ENCODE measurements at regions not wholly inside any gene's neighbourhood (a gene's known extent, or its start where the extent isn't known, plus 50 kb on each side); places are given as distances from the start of the nearest gene placed in this dataset.

DNA sequence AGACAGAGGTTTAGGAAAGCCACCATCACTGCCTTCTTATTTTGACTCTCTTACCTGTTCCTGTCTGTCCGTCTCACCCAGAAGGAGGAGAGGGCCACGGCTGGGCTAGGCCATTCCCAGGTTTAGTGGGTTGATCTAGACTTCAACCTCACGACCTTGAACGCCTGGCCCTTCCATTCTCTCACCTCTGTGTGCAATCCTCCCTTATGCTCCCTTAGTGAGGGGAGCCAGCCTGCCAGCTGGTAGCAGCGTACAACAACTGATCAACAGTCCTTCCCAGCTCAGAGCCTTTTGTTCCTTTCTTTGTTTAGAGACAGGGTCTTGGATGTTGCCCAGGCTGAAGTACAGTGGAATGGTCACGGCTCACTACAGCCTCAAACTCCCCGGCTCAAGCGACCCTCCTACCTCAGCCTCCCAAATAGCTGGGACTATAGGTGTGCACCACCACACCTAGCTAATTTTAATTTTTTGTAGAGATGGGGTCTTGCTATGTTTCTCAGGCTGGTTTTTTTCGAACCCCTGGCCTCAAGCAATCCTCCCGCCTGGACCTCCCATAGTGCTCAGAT is 123.9 kb downstream of the ZNF664 start (continued):
- TF ChIP-seq, protein P1, sequence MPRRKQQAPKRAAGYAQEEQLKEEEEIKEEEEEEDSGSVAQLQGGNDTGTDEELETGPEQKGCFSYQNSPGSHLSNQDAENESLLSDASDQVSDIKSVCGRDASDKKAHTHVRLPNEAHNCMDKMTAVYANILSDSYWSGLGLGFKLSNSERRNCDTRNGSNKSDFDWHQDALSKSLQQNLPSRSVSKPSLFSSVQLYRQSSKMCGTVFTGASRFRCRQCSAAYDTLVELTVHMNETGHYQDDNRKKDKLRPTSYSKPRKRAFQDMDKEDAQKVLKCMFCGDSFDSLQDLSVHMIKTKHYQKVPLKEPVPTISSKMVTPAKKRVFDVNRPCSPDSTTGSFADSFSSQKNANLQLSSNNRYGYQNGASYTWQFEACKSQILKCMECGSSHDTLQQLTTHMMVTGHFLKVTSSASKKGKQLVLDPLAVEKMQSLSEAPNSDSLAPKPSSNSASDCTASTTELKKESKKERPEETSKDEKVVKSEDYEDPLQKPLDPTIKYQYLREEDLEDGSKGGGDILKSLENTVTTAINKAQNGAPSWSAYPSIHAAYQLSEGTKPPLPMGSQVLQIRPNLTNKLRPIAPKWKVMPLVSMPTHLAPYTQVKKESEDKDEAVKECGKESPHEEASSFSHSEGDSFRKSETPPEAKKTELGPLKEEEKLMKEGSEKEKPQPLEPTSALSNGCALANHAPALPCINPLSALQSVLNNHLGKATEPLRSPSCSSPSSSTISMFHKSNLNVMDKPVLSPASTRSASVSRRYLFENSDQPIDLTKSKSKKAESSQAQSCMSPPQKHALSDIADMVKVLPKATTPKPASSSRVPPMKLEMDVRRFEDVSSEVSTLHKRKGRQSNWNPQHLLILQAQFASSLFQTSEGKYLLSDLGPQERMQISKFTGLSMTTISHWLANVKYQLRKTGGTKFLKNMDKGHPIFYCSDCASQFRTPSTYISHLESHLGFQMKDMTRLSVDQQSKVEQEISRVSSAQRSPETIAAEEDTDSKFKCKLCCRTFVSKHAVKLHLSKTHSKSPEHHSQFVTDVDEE (CRISPR knock-in tag; IDR thresholded peaks at IDR 0.05) = no peak
- TF ChIP-seq, protein P2, sequence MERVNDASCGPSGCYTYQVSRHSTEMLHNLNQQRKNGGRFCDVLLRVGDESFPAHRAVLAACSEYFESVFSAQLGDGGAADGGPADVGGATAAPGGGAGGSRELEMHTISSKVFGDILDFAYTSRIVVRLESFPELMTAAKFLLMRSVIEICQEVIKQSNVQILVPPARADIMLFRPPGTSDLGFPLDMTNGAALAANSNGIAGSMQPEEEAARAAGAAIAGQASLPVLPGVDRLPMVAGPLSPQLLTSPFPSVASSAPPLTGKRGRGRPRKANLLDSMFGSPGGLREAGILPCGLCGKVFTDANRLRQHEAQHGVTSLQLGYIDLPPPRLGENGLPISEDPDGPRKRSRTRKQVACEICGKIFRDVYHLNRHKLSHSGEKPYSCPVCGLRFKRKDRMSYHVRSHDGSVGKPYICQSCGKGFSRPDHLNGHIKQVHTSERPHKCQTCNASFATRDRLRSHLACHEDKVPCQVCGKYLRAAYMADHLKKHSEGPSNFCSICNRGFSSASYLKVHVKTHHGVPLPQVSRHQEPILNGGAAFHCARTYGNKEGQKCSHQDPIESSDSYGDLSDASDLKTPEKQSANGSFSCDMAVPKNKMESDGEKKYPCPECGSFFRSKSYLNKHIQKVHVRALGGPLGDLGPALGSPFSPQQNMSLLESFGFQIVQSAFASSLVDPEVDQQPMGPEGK (CRISPR knock-in tag; IDR thresholded peaks at IDR 0.05; ENCODE audit: borderline replicate concordance) = no peak
- TF ChIP-seq TCF4 (CRISPR knock-in tag; IDR thresholded peaks at IDR 0.05; ENCODE audit: borderline replicate concordance) = no peak

DNA sequence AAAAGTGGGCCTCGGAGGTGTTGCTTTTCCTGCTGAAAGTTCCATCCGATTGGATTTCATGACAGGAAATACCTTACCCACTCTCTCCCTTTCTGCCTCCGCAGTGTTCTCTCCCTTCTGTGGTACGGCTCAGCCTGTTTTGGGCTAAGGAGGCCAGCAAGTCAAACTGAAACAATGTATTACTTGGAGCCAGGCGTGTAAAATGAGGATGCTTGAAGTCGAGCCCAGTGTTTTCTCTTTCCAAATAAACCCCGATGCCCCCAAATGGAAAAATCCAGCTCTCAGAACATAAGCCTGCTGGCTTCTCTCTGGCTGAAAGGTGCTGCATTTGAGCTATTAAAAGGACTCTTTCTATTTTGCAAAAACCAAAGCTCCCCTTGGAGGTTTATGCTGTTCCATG is 124.7 kb downstream of the ZNF664 start:
- TF ChIP-seq TCF4 (CRISPR knock-in tag; IDR thresholded peaks at IDR 0.05; ENCODE audit: borderline replicate concordance) (no peak), ARNTL (CRISPR knock-in tag; IDR thresholded peaks at IDR 0.05; ENCODE audit: borderline replicate concordance, low read depth) (no peak), OSR1 (CRISPR knock-in tag; IDR thresholded peaks at IDR 0.05) (no peak), SNAI2 (CRISPR knock-in tag; IDR thresholded peaks at IDR 0.05) (no peak), ZC3H10 (CRISPR knock-in tag; IDR thresholded peaks at IDR 0.05) (no peak), ISL1 (CRISPR knock-in tag; IDR thresholded peaks at IDR 0.05) (no peak), ZNF8 (CRISPR knock-in tag; IDR thresholded peaks at IDR 0.05) (no peak), ESRRG (CRISPR knock-in tag; IDR thresholded peaks at IDR 0.05) (no peak)
- TF ChIP-seq, protein P1 (CRISPR knock-in tag; IDR thresholded peaks at IDR 0.05) = no peak
- TF ChIP-seq, protein P3, sequence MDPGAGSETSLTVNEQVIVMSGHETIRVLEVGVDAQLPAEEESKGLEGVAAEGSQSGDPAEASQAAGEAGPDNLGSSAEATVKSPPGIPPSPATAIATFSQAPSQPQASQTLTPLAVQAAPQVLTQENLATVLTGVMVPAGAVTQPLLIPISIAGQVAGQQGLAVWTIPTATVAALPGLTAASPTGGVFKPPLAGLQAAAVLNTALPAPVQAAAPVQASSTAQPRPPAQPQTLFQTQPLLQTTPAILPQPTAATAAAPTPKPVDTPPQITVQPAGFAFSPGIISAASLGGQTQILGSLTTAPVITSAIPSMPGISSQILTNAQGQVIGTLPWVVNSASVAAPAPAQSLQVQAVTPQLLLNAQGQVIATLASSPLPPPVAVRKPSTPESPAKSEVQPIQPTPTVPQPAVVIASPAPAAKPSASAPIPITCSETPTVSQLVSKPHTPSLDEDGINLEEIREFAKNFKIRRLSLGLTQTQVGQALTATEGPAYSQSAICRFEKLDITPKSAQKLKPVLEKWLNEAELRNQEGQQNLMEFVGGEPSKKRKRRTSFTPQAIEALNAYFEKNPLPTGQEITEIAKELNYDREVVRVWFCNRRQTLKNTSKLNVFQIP (CRISPR knock-in tag; IDR thresholded peaks at IDR 0.05; ENCODE audit: borderline replicate concordance, low read depth) = no peak
- no peak for ATAC-seq

DNA sequence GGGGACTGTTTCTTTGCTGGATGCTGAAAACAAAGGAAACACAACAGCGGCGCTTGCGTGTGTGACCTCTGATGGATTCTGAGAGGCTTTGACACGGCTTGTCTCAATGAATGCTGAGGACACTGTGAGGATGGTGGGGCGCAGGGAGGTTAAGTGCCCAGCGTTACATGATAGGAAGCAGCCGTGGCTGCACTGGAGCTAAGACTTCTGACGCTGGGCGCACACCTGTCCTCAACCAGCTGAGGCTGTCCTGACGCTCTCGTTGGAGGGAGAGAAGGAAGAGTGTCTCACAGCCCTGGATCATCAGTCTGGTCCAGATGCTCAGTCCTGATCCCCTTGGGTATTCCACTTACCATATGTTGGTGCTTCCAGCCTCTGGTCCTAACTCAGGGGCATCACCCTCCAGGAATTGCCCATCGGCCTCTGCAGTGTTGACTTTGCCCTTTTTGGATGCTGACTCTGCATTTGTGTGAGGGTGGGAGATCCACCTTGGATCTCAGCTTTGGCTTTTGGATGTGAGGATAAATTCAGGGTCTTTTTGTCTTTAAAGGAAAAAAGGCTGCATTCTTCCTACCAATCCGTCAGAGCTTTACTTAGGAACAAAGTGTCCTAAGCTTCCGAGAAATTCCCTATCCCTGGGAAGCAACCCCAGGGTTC is 125.2 kb downstream of the ZNF664 start:
- no peak for ATAC-seq
- TF ChIP-seq, protein P1 (CRISPR knock-in tag; IDR thresholded peaks at IDR 0.05) = no peak
- TF ChIP-seq TOX (CRISPR knock-in tag; IDR thresholded peaks at IDR 0.05; ENCODE audit: borderline replicate concordance) (no peak), ISL1 (CRISPR knock-in tag; IDR thresholded peaks at IDR 0.05) (no peak), RARB (CRISPR knock-in tag; IDR thresholded peaks at IDR 0.05) (no peak), GLIS3 (CRISPR knock-in tag; IDR thresholded peaks at IDR 0.05) (no peak), ARNTL (CRISPR knock-in tag; IDR thresholded peaks at IDR 0.05; ENCODE audit: borderline replicate concordance, low read depth) (no peak), ZNF70 (CRISPR knock-in tag; IDR thresholded peaks at IDR 0.05) (no peak), ZFP30 (CRISPR knock-in tag; IDR thresholded peaks at IDR 0.05) (no peak), ESRRG (CRISPR knock-in tag; IDR thresholded peaks at IDR 0.05) (no peak)
- TF ChIP-seq, protein P4, sequence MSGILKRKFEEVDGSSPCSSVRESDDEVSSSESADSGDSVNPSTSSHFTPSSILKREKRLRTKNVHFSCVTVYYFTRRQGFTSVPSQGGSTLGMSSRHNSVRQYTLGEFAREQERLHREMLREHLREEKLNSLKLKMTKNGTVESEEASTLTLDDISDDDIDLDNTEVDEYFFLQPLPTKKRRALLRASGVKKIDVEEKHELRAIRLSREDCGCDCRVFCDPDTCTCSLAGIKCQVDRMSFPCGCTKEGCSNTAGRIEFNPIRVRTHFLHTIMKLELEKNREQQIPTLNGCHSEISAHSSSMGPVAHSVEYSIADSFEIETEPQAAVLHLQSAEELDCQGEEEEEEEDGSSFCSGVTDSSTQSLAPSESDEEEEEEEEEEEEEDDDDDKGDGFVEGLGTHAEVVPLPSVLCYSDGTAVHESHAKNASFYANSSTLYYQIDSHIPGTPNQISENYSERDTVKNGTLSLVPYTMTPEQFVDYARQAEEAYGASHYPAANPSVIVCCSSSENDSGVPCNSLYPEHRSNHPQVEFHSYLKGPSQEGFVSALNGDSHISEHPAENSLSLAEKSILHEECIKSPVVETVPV (CRISPR knock-in tag; IDR thresholded peaks at IDR 0.05) = no peak
- TF ChIP-seq, protein P5, sequence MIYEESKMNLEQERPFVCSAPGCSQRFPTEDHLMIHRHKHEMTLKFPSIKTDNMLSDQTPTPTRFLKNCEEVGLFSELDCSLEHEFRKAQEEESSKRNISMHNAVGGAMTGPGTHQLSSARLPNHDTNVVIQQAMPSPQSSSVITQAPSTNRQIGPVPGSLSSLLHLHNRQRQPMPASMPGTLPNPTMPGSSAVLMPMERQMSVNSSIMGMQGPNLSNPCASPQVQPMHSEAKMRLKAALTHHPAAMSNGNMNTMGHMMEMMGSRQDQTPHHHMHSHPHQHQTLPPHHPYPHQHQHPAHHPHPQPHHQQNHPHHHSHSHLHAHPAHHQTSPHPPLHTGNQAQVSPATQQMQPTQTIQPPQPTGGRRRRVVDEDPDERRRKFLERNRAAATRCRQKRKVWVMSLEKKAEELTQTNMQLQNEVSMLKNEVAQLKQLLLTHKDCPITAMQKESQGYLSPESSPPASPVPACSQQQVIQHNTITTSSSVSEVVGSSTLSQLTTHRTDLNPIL (CRISPR knock-in tag; IDR thresholded peaks at IDR 0.05; ENCODE audit: low read depth) = no peak
- TF ChIP-seq, protein P2 (CRISPR knock-in tag; IDR thresholded peaks at IDR 0.05; ENCODE audit: borderline replicate concordance) = no peak

All from SK-N-SH treated with all-trans-retinoic acid at 6 μM for 48 hours (cell line).